Activated CD4-positive, alpha-beta T cell treated with anti-CD3 and anti-CD28 coated beads, Interleukin-2, amount 50 U/mL, for 16 hours (primary cell): ENCODE measurements at regions not wholly inside any gene's neighbourhood (a gene's known extent, or its start where the extent isn't known, plus 50 kb on each side); places are given as distances from the start of the nearest gene placed in this dataset.

ENCODE experiments used
- DNase-seq: peaks from one replicate; pipeline ENCODE4 v3.0.0-alpha.2; 2020

GRCh38 chr12:4133636-4134447, 139.7 kb upstream of the CCND2 start:
- no peak for DNase-seq

GRCh38 chr12:4133029-4133428, 140.5 kb upstream of the CCND2 start:
- DNase-seq: no peak

GRCh38 chr12:4121506-4122020, 152.0 kb upstream of the CCND2 start:
- no peak for DNase-seq

DNA sequence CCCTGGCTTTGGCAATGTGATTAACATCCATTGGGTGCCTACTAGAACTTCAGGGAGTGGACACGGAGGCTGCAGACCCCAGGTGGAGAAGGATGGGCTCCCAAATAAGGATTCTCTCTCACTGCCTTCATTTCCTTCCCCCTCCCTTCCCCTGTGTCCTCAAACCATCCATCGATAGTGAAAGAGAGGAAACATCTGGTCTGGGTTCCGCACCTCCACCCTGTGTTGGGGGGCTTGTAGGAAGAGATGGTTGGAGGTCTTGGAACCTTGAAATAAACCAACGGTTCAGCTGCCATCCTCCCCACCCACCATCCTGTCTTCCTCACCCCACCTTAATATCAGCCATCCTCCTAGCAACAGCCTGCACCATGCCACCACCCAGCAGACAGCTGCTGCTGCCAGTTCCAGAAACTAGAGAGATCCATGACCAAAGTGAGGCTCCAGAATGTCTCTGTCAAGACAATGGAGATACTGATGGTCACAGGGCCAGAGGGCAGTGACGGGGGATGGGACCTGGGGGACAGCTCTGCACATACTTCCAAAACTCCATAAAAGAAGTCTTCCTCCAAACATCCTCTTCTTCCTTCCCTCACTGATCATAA, 153.1 kb upstream of the CCND2 start:
- no peak for DNase-seq

DNA sequence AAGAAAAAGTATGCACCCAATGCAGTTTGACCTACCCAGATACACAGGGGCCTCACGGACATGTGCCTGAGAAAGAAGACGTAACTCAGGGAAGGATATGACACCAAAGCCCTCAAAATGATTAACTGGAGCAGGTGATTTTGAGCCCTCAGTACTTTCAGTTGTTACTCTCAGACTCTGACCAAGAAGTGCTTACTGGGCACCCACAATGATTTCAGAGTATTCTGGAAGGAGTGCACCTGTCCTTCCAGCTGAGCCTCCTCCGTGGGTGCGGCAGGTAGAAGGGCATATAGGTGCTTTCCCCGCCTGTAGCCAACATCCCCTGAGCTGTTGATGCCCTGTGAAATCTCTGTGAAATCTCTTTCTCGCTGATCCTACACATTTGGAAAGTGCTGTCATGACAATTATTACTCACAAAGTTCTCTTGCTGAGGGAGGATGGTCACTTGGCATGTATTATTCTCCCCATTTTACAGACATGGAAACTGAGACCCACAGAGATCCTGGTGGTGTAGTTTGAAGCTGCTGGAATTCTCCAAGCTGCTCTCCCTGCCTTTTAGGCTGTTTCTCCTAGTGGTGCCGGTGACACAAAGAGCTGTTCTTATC, 154.3 kb upstream of the CCND2 start:
- DNase-seq: peak; percentile 85

- DNase-seq: no peak
These were observed 154.9 kb upstream of the CCND2 start for GRCh38 chr12:4118601-4119156.

DNA sequence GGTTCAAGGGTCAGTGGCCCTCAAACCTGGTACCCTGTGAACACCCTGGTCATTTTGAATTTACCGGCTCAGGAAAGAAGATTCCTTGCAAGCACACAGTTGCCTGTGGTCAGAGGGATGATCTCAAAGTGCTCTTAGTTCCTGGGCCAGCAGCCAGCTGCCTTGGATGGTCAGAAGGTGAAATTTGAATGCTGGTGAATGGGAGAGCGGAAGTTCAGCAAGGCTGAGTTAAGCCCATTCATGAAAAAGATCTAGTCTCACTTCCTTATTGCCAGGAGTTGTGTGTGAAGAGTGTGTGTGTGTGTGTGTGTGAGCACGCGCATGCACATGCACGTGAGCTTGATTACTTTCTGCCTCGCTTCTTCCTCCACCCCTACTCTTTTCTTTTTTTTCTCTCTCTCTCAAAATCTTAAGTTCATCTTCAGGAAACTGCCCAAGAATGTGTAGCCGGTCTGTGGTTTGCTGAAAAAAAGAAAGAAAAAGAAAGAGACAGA, 155.5 kb upstream of the CCND2 start:
- no peak for DNase-seq

GRCh38 chr12:4117386-4118016, 156.1 kb upstream of the CCND2 start:
- no peak for DNase-seq

GRCh38 chr12:4116251-4117111, 157.1 kb upstream of the CCND2 start:
- no peak for DNase-seq

GRCh38 chr12:4115570-4115969, 158.0 kb upstream of the CCND2 start:
- no peak for DNase-seq

- peak; percentile 73 for DNase-seq
These were observed 158.6 kb upstream of the CCND2 start for GRCh38 chr12:4114986-4115385.

DNA sequence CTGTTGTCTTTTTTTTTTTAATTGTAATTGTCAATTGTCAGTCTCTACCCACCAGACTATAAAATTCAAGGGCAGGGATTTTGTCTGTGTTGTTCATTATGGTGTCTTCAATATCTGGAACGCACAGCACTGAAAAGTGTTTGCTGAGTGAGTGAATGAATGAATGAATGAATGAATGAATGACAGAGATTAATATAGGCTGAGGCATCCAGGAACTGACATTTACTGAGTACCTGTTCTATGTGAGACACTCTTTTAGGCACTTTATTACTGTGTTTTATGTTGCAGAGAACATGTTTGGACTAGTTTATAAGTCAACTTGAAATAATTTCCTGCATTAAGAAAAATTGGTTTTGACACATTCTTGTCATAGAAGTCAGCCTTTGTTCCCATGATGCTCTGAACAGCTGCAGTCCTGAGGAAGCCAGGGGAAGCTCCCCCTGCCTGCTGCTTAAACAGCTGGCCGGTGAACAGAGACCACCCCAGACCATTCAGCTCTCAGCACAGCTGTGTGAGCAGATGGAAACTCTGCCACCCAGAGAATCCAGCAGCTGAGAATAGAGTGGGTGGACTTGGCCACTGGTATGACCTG, 160.7 kb upstream of the CCND2 start:
- no peak for DNase-seq

- peak; percentile 93 for DNase-seq
These were observed 161.3 kb upstream of the CCND2 start for GRCh38 chr12:4112290-4112689.

DNA sequence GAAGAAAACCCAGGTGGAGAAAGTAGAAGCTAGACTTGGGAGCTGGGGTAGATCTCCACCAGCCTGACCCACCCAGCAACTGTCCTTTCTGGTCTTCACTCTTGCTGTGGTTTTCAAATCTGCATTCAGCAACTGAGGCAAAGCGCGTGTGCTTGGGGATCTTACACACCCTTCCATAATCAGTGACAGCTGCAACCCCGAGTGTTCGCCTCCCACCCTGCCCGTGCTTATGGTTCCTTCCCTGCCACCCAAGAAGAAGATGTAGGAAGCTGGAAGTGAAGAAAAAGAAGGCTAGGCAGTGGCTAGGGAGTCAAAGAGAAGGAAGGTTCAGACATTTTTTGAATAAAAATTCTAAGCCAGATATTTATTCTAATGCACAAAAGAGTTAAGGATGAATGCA, 162.6 kb upstream of the CCND2 start:
- DNase-seq: no peak

- no peak for DNase-seq
These were observed 163.7 kb upstream of the CCND2 start for GRCh38 chr12:4109826-4110225.

- no peak for DNase-seq
These were observed 164.7 kb upstream of the CCND2 start for GRCh38 chr12:4108803-4109345.

GRCh38 chr12:4107911-4108697, 165.5 kb upstream of the CCND2 start:
- no peak for DNase-seq

GRCh38 chr12:4107436-4107878, 166.1 kb upstream of the CCND2 start:
- peak; percentile 93 for DNase-seq

GRCh38 chr12:4106621-4107020, 166.9 kb upstream of the CCND2 start:
- DNase-seq: peak; percentile 68

DNA sequence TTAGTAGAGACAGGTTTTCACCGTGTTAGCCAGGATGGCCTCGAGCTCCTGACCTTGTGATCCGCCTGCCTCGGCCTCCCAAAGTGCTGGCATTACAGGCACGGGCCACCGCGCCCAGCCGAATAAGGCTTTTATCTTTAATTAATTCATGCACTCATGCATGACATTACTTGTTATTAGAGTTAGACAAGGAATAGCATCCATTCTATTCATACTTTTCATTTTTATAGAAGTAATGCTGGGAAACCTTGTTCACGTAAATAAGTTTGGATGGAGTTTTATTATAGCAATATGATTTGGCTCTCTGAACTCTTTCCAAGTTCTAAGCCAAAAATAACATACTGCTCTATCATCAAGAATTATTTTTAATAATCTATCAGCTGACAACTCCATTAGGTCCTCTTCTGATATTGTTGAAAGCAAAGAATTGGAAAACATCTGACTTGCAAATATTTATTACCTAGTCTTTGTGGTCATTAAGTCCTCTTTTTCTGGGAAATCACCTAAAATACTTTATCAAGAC, 168.8 kb upstream of the CCND2 start:
- no peak for DNase-seq
